ENCODE measurements at regions not wholly inside any gene's neighbourhood (a gene's known extent, or its start where the extent isn't known, plus 50 kb on each side); places are given as distances from the start of the nearest gene placed in this dataset.
A peak's percentile ranks its signal among the peaks of the same experiment; 100 is the strongest.

GRCh38 chr15:38814891-38815290 is 250.3 kb upstream of the RASGRP1 start:
- no peak overlapping the region for H3K4me3 Mint-ChIP-seq (ENCODE audit: unreplicated experiment)
- peaks cover 59% of the 10 kb centered on the region for H3K4me1 Mint-ChIP-seq (ENCODE audit: unreplicated experiment)
- H3K27ac Mint-ChIP-seq (ENCODE audit: unreplicated experiment) = no peak overlapping the region
- TF ChIP-seq CTCF (IDR thresholded peaks at IDR 0.05) = no peak
- no peaks in the 10 kb centered on the region for H3K27me3 Mint-ChIP-seq (ENCODE audit: unreplicated experiment)
- no peak for DNase-seq (ENCODE audit: extremely low spot score, unreplicated experiment)
- H3K9me3 Mint-ChIP-seq (ENCODE audit: unreplicated experiment) = no peaks in the 10 kb centered on the region
- no peaks in the 10 kb centered on the region for H3K36me3 Mint-ChIP-seq (ENCODE audit: unreplicated experiment)

DNA sequence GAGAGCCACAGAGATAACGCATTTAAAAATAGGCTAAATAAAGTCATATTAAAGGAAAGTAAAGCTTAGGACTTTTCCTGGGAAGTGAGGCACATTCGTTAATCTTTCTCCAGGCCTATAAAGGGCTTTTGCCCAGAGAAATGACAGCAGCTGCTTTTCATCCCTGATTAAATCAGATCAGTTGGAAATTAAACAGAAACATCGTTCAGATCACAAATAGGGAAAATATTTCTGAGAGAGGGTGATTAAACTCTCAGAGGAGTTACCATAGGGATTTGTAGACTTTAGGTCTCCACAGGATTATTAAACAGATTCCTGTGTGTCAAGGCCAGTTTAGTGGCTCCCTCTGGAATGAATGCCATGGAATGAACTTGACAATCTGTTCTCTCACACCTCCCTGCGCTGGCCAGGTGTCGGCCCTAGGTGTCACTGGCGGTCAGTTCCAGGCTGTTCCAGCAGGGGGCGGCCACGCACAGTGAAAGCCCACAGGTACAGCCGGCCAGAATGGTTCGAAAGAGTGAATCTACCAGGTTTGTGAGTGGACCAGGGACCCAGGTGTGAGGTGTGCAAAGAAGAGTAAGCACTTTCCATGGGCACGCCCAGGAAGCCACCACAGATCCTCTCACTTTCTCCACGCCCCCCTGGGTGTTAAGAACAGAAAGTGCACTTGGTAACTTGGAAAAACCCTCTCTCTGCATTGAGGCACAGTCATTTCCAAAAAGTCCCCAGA is 253.0 kb upstream of the RASGRP1 start:
- H3K4me3 Mint-ChIP-seq (ENCODE audit: unreplicated experiment) = no peak overlapping the region
- H3K36me3 Mint-ChIP-seq (ENCODE audit: unreplicated experiment) = no peaks in the 10 kb centered on the region
- no peaks in the 10 kb centered on the region for H3K27me3 Mint-ChIP-seq (ENCODE audit: unreplicated experiment)
- peak; percentile 91 for DNase-seq (ENCODE audit: extremely low spot score, unreplicated experiment)
- peaks cover 43% of the 10 kb centered on the region for H3K4me1 Mint-ChIP-seq (ENCODE audit: unreplicated experiment)
- no peaks in the 10 kb centered on the region for H3K9me3 Mint-ChIP-seq (ENCODE audit: unreplicated experiment)
- peak; percentile 100 for TF ChIP-seq CTCF (IDR thresholded peaks at IDR 0.05)
- H3K27ac Mint-ChIP-seq (ENCODE audit: unreplicated experiment) = no peak overlapping the region

GRCh38 chr15:38818157-38818790 is 253.7 kb upstream of the RASGRP1 start:
- Mint-ChIP-seq H3K27me3 (ENCODE audit: unreplicated experiment) (no peaks in the 10 kb centered on the region), H3K27ac (ENCODE audit: unreplicated experiment) (no peak overlapping the region), H3K9me3 (ENCODE audit: unreplicated experiment) (no peaks in the 10 kb centered on the region), H3K36me3 (ENCODE audit: unreplicated experiment) (no peaks in the 10 kb centered on the region), H3K4me1 (ENCODE audit: unreplicated experiment) (peaks cover 39% of the 10 kb centered on the region), H3K4me3 (ENCODE audit: unreplicated experiment) (no peak overlapping the region)
- DNase-seq (ENCODE audit: extremely low spot score, unreplicated experiment) = no peak
- no peak for TF ChIP-seq CTCF (IDR thresholded peaks at IDR 0.05)

DNA sequence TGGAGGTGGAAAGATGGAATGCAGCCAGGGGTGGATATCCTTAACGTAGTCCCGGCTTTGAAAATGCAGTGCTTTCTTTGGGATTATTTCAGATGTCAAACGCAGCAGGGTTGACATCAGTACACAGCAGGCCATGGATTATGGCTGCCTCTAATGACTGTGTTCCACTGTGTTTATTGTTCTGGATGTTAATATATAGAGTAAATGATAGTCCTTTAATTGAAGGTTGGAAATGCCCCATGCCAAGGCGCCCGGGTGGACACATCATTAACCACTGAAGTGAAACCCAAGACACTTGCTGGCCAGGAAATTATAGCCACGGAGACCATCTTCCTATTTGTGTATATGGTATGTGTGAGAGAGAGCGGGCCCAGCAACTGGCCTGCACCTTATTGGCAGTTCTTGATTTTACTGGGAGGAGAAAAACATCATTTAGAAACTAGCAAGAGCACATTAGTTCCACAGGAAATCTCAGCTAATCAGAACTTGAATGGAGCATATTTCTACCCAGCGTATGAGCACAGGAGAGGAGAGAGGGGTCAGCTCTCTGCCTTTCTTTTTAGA is 254.9 kb upstream of the RASGRP1 start:
- Mint-ChIP-seq H3K4me1 (ENCODE audit: unreplicated experiment) (peaks cover 34% of the 10 kb centered on the region), H3K27me3 (ENCODE audit: unreplicated experiment) (no peaks in the 10 kb centered on the region), H3K36me3 (ENCODE audit: unreplicated experiment) (no peaks in the 10 kb centered on the region), H3K4me3 (ENCODE audit: unreplicated experiment) (no peak overlapping the region), H3K27ac (ENCODE audit: unreplicated experiment) (no peak overlapping the region), H3K9me3 (ENCODE audit: unreplicated experiment) (no peaks in the 10 kb centered on the region)
- TF ChIP-seq CTCF (IDR thresholded peaks at IDR 0.05) = no peak
- DNase-seq (ENCODE audit: extremely low spot score, unreplicated experiment) = no peak

DNA sequence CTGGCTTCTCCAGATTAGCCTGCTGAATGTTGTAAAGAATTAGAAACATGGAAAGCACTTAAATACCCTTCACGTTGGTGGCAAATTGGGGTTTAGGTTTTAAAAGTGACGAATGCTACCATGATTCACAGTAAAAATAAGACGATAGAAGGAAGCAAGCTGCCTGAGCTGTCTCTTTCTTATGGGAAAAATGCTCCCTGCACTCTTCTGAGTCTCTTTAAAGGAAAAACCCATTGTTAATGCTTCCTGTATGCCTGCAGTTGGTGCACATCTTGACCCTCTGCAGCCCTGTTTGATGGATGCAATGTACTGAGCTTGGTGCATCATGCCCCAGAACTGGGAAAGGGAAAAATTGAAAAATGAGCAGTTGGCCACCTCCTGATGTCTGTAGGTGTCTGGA is 258.6 kb upstream of the RASGRP1 start:
- peaks cover 10% of the 10 kb centered on the region for H3K4me1 Mint-ChIP-seq (ENCODE audit: unreplicated experiment)
- no peak overlapping the region for H3K4me3 Mint-ChIP-seq (ENCODE audit: unreplicated experiment)
- no peak for TF ChIP-seq CTCF (IDR thresholded peaks at IDR 0.05)
- no peaks in the 10 kb centered on the region for H3K27me3 Mint-ChIP-seq (ENCODE audit: unreplicated experiment)
- H3K9me3 Mint-ChIP-seq (ENCODE audit: unreplicated experiment) = no peaks in the 10 kb centered on the region
- no peak for DNase-seq (ENCODE audit: extremely low spot score, unreplicated experiment)
- no peaks in the 10 kb centered on the region for H3K36me3 Mint-ChIP-seq (ENCODE audit: unreplicated experiment)
- H3K27ac Mint-ChIP-seq (ENCODE audit: unreplicated experiment) = no peak overlapping the region

All from osteocyte (in vitro differentiated cells).